ENCODE measurements at regions not wholly inside any gene's neighbourhood (a gene's known extent, or its start where the extent isn't known, plus 50 kb on each side); places are given as distances from the start of the nearest gene placed in this dataset.

DNA sequence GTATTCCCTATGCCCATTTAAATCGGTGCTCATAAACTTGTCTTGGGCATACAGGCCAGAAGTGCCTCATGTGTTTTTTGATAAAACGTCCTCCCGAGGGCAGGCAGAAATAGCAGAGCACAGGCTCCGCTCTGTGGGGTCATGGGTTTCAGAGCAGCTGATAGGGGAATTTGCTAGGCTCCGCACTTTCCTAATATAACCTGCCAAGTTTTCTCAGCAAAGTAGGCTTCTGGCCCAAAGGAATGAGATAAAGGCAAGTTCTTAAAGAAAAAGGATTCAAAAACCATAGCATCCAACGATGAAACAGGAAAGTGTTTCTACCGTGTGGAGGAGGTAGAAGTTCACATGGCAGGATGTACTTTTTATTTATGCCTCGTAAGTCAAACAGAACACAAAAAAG, 69.8 kb upstream of the RALGAPA2 start (continued):
- no peak for TF ChIP-seq LCOR (CRISPR knock-in tag; IDR thresholded peaks at IDR 0.05)

GRCh38 chr20:20781029-20781428, 68.6 kb upstream of the RALGAPA2 start:
- no peaks in the 10 kb centered on the region for H4K20me1 ChIP-seq (replicated peaks; ENCODE audit: control insufficient read depth, insufficient read depth, low read length)
- no peak for FAIRE-seq
- 0% methylated on average over 3 of the region's 5 CpGs for WGBS (ENCODE audit: insufficient coverage, low coverage, missing lambda C conversion rate)
- H3K9me3 ChIP-seq (replicated peaks; ENCODE audit: control insufficient read depth, insufficient read depth, low read depth, low read length): no peaks in the 10 kb centered on the region
- no peaks in the 10 kb centered on the region for H3K79me2 ChIP-seq (ENCODE audit: control insufficient read depth, insufficient read depth, low read length)
- no peak for DNase-seq (ENCODE audit: extremely low read depth in 1 of 4, low spot score in 3 of 4)
- no peak overlapping the region for H3K4me3 ChIP-seq
- no peak overlapping the region for H3K4me2 ChIP-seq (ENCODE audit: insufficient read depth, low read length)
- peaks cover 0 to 8% of the 10 kb centered on the region in 2 experiments; a peak in 2 of 5 replicates for H3K27me3 ChIP-seq (ENCODE audit: control insufficient read depth in 2 of 2, insufficient read depth in 2 of 2, low read length in 2 of 2)
- H3K36me3 ChIP-seq (ENCODE audit: control insufficient read depth, insufficient read depth, low read length): no peaks in the 10 kb centered on the region
- CTCF ChIA-PET (ENCODE audit: low intra/inter-chr PET ratio): interaction anchor here (0.5 kb wide), 1 partner anchor 62 kb away, joined by 3 read pairs; no protein-coding TSS in a partner anchor
- in situ Hi-C loops (cut with MboI): no loop called here
- no peaks in the 10 kb centered on the region for H3K9me1 ChIP-seq (ENCODE audit: control insufficient read depth, insufficient read depth, low read length)
- ATAC-seq: no peak
- H3K9ac ChIP-seq (ENCODE audit: insufficient read depth in 1 of 2, low read depth in 2 of 2, low read length in 2 of 2): no peak overlapping the region
- no peaks in the 10 kb centered on the region for H3K4me1 ChIP-seq (replicated peaks in 1 of 2; ENCODE audit: control insufficient read depth in 2 of 2, insufficient read depth in 2 of 2, low read length in 2 of 2)
- intact Hi-C loops (cut with micrococcal nuclease): no loop called here
- no TSS peak for BruUV-seq (replicated peaks)
- POLR2A ChIA-PET: no interaction called here
- TF ChIP-seq GTF2F1 (IDR thresholded peaks at IDR 0.05; ENCODE audit: low read depth, low read length) (no peak), COPS2 (conservative IDR thresholded peaks at IDR 0.05) (no peak), ZFP1 (CRISPR knock-in tag; IDR thresholded peaks at IDR 0.05) (no peak), HLTF (IDR thresholded peaks at IDR 0.05) (no peak), OTX1 (CRISPR knock-in tag; IDR thresholded peaks at IDR 0.05) (no peak), PREB (CRISPR knock-in tag; IDR thresholded peaks at IDR 0.05) (no peak)
- no peak overlapping the region for H3K27ac ChIP-seq (ENCODE audit: extremely low read depth, low read depth, low read length)
- no peak overlapping the region for H2AFZ ChIP-seq (ENCODE audit: low read depth, low read length)

Measured in K562 (cell line).